Astrocyte (in vitro differentiated cells and primary cell): ENCODE measurements at regions not wholly inside any gene's neighbourhood (a gene's known extent, or its start where the extent isn't known, plus 50 kb on each side); places are given as distances from the start of the nearest gene placed in this dataset.

ENCODE experiments used
- DNase-seq: peaks from one replicate; pipeline ENCODE4 v3.0.0-alpha.2; 2010; ENCODE audit warnings: low read depth
- FAIRE-seq: peaks from 2 replicates; lab custom pipeline; 2011; peaks lifted over from hg19 to GRCh38; lab: Jason Lieb, UNC
- H2AFZ ChIP-seq: 2 replicates; pipeline ENCODE4 v1.6.0; 2012; ENCODE audit warnings: low read depth, low read length, inconsistent platforms
- H3K27ac ChIP-seq: 2 replicates; pipeline ENCODE4 v1.5.1; 2011; ENCODE audit warnings: low read depth, low read length, inconsistent platforms
- H3K27me3 ChIP-seq: 2 replicates; pipeline ENCODE4 v1.6.0; 2011; ENCODE audit warnings: low read length, inconsistent platforms; ENCODE audit not compliant: insufficient read depth
- H3K36me3 ChIP-seq: 2 replicates; pipeline ENCODE4 v1.5.1; 2011; ENCODE audit warnings: low read length, inconsistent platforms; ENCODE audit not compliant: insufficient read depth
- H3K4me1 ChIP-seq: 2 replicates; pipeline ENCODE4 v1.5.1; 2011; ENCODE audit warnings: low read length, inconsistent platforms; ENCODE audit not compliant: insufficient read depth
- H3K4me2 ChIP-seq: 2 replicates; pipeline ENCODE4 v1.6.0; 2012; ENCODE audit warnings: low read length, inconsistent platforms
- H3K4me3 ChIP-seq: 2 replicates; pipeline ENCODE4 v1.5.1; 2011; ENCODE audit warnings: low read depth, mild to moderate bottlenecking, low read length, inconsistent platforms; ENCODE audit not compliant: insufficient read depth
- H3K79me2 ChIP-seq: 2 replicates; pipeline ENCODE4 v1.6.0; 2012; ENCODE audit warnings: mild to moderate bottlenecking, low read length, inconsistent platforms; ENCODE audit not compliant: insufficient read depth
- H3K9ac ChIP-seq: 2 replicates; pipeline ENCODE4 v1.6.0; 2012; ENCODE audit warnings: mild to moderate bottlenecking, low read length, inconsistent platforms
- H3K9me3 ChIP-seq: 2 replicates; pipeline ENCODE4 v1.5.1; 2012; ENCODE audit warnings: low read depth, mild to moderate bottlenecking, low read length, inconsistent platforms; ENCODE audit not compliant: insufficient read depth
- H4K20me1 ChIP-seq: 2 replicates; pipeline ENCODE4 v1.6.0; 2012; ENCODE audit warnings: low read length, inconsistent platforms; ENCODE audit not compliant: insufficient read depth
- H3K27ac Mint-ChIP-seq: one replicate; pipeline ENCODE4 v1.8.0; 2021; ENCODE audit warnings: mild to moderate bottlenecking, mixed read lengths; ENCODE audit not compliant: unreplicated experiment
- H3K27me3 Mint-ChIP-seq: one replicate; pipeline ENCODE4 v1.8.0; 2021; ENCODE audit warnings: low read depth, mixed read lengths; ENCODE audit not compliant: unreplicated experiment
- H3K36me3 Mint-ChIP-seq: one replicate; pipeline ENCODE4 v1.8.0; 2021; ENCODE audit warnings: low read depth, mixed read lengths; ENCODE audit not compliant: unreplicated experiment
- H3K4me1 Mint-ChIP-seq: one replicate; pipeline ENCODE4 v1.8.0; 2021; ENCODE audit warnings: low read depth, mixed read lengths; ENCODE audit not compliant: unreplicated experiment
- H3K4me3 Mint-ChIP-seq: one replicate; pipeline ENCODE4 v1.8.0; 2021; ENCODE audit warnings: mild to moderate bottlenecking, moderate library complexity, mixed read lengths; ENCODE audit not compliant: unreplicated experiment
- H3K9me3 Mint-ChIP-seq: one replicate; pipeline ENCODE4 v1.8.0; 2021; ENCODE audit warnings: mild to moderate bottlenecking, mixed read lengths; ENCODE audit not compliant: unreplicated experiment
- EZH2 ChIP-seq: IDR thresholded peaks from 2 replicates; pipeline ENCODE4 v1.6.1; 2012; ENCODE audit warnings: mild to moderate bottlenecking, low read length, inconsistent platforms; ENCODE audit not compliant: insufficient read depth
- TF ChIP-seq, protein P1 (sequence below): IDR thresholded peaks from 2 replicates; pipeline ENCODE4 v1.5.1; 2011; ENCODE audit warnings: low read depth, mild to moderate bottlenecking, inconsistent platforms, low read length, moderate library complexity; ENCODE audit not compliant: insufficient read depth

DNA sequence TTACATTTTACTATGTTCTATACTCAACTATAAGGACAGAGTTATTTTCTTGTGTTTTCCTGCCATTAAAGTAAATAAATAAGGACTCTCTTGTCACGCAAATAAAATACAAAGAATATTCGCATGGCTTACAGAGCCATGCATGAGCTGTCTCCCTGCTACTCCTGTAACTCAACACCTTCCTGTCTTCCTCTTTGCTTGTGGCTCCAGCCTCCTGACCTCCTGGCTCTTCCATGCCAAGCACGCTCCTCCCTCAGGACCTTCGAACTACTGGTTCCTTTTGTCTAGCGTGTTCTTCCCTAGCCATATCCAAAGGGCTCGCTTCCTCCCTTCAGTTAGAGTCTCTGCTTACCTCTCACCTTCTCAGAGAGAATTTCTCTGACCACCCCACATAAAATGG, 124.3 kb upstream of the TMC3 start:
- Histone ChIP-seq H2AFZ (no peak overlapping the region), H3K4me2 (no peak overlapping the region), H3K9me3 (no peaks in the 10 kb centered on the region), H3K9ac (no peak overlapping the region), H3K27ac (no peak overlapping the region), H3K36me3 (no peaks in the 10 kb centered on the region), H4K20me1 (no peaks in the 10 kb centered on the region), H3K4me3 (no peak overlapping the region), H3K79me2 (no peaks in the 10 kb centered on the region), H3K4me1 (no peaks in the 10 kb centered on the region), H3K27me3 (no peaks in the 10 kb centered on the region)
- Mint-ChIP-seq H3K4me1 (no peaks in the 10 kb centered on the region), H3K4me3 (no peak overlapping the region), H3K9me3 (no peaks in the 10 kb centered on the region), H3K27me3 (peaks cover 4% of the 10 kb centered on the region), H3K27ac (no peak overlapping the region), H3K36me3 (no peaks in the 10 kb centered on the region)
- TF ChIP-seq, protein P1, sequence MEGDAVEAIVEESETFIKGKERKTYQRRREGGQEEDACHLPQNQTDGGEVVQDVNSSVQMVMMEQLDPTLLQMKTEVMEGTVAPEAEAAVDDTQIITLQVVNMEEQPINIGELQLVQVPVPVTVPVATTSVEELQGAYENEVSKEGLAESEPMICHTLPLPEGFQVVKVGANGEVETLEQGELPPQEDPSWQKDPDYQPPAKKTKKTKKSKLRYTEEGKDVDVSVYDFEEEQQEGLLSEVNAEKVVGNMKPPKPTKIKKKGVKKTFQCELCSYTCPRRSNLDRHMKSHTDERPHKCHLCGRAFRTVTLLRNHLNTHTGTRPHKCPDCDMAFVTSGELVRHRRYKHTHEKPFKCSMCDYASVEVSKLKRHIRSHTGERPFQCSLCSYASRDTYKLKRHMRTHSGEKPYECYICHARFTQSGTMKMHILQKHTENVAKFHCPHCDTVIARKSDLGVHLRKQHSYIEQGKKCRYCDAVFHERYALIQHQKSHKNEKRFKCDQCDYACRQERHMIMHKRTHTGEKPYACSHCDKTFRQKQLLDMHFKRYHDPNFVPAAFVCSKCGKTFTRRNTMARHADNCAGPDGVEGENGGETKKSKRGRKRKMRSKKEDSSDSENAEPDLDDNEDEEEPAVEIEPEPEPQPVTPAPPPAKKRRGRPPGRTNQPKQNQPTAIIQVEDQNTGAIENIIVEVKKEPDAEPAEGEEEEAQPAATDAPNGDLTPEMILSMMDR: no peak
- no peak for DNase-seq
- no peak for FAIRE-seq

- H3K4me1 Mint-ChIP-seq: no peaks in the 10 kb centered on the region
- H3K27me3 Mint-ChIP-seq: peaks cover 6% of the 10 kb centered on the region
Observed at GRCh38 chr15:81497238-81497637, 123.2 kb upstream of the TMC3 start.

GRCh38 chr15:81495780-81496467, 121.9 kb upstream of the TMC3 start:
- peaks cover 12% of the 10 kb centered on the region for H3K27me3 Mint-ChIP-seq

More at GRCh38 chr15:81497238-81497637, 123.2 kb upstream of the TMC3 start:
- Histone ChIP-seq H3K27me3 (no peaks in the 10 kb centered on the region), H4K20me1 (no peaks in the 10 kb centered on the region), H3K4me3 (no peak overlapping the region), H3K9me3 (no peaks in the 10 kb centered on the region), H3K4me1 (peaks cover 4% of the 10 kb centered on the region), H3K9ac (no peak overlapping the region), H3K4me2 (no peak overlapping the region), H3K79me2 (no peaks in the 10 kb centered on the region), H3K27ac (no peak overlapping the region), H3K36me3 (no peaks in the 10 kb centered on the region), H2AFZ (no peak overlapping the region)
- Mint-ChIP-seq H3K9me3 (no peaks in the 10 kb centered on the region), H3K4me3 (no peak overlapping the region), H3K36me3 (no peaks in the 10 kb centered on the region), H3K27ac (no peak overlapping the region)
- TF ChIP-seq, protein P1: no peak
- no peak for TF ChIP-seq EZH2
- FAIRE-seq (no peak), DNase-seq (no peak)

More at GRCh38 chr15:81495780-81496467, 121.9 kb upstream of the TMC3 start:
- H3K79me2 ChIP-seq: no peaks in the 10 kb centered on the region
- no peak overlapping the region for H3K4me2 ChIP-seq
- no peak overlapping the region for H3K9ac ChIP-seq
- no peaks in the 10 kb centered on the region for H3K27me3 ChIP-seq
- no peak for DNase-seq
- no peaks in the 10 kb centered on the region for H4K20me1 ChIP-seq
- no peak for FAIRE-seq
- Mint-ChIP-seq H3K4me3 (no peak overlapping the region), H3K27ac (no peak overlapping the region), H3K9me3 (no peaks in the 10 kb centered on the region), H3K36me3 (no peaks in the 10 kb centered on the region), H3K4me1 (no peaks in the 10 kb centered on the region)
- no peaks in the 10 kb centered on the region for H3K9me3 ChIP-seq
- H2AFZ ChIP-seq: no peak overlapping the region
- TF ChIP-seq, protein P1: no peak
- no peak for TF ChIP-seq EZH2
- H3K27ac ChIP-seq: no peak overlapping the region
- H3K4me1 ChIP-seq: peaks cover 7% of the 10 kb centered on the region
- H3K36me3 ChIP-seq: no peaks in the 10 kb centered on the region
- no peak overlapping the region for H3K4me3 ChIP-seq
